Stimulated activated CD4-positive, alpha-beta T cell treated with anti-CD3 and anti-CD28 coated beads, Interleukin-2, amount 100 ng/mL, for 48 hours (primary cell): ENCODE measurements at regions not wholly inside any gene's neighbourhood (a gene's known extent, or its start where the extent isn't known, plus 50 kb on each side); places are given as distances from the start of the nearest gene placed in this dataset.
"Not testable (repeated sequence)": the region's sequence is repeated elsewhere in the genome, so short reads cannot be mapped to it uniquely, and the experiment has no call there.

Source experiments
- DNase-seq, 2 donors: peaks; one replicate each; pipeline ENCODE4 v3.0.0-alpha.2; 2020

- DNase-seq: no peak
Measured at GRCh38 chr6:1197309-1197708, 114.6 kb upstream of the FOXQ1 start.

DNA sequence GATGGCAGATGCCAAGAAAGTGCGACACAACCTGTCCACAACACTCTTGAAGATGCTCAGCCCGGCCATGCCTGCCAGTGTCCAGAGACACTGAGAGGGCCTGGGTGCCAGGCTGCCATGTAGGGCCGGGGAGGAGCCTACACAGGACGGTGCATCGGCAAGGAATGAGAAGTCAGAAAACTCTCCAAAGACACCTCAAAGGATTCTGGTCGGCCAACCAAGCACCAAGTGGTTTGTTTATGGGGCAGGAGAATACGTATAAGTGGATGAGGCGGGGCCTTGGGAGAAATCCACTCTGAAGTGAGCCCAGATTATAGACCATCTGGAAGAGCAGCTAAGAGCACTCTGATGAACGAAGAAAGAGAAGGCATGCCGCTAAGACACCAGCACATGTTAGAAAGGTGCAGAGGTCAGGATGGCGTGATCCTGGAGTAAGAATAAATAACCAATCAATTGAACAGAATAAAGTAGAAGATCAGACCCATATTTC is 120.7 kb upstream of the FOXQ1 start:
- no peak for DNase-seq

- DNase-seq: no peak
Measured at GRCh38 chr6:1190366-1190765, 121.5 kb upstream of the FOXQ1 start.

- no peak for DNase-seq
Measured at GRCh38 chr6:1188199-1188598, 123.7 kb upstream of the FOXQ1 start.

DNA sequence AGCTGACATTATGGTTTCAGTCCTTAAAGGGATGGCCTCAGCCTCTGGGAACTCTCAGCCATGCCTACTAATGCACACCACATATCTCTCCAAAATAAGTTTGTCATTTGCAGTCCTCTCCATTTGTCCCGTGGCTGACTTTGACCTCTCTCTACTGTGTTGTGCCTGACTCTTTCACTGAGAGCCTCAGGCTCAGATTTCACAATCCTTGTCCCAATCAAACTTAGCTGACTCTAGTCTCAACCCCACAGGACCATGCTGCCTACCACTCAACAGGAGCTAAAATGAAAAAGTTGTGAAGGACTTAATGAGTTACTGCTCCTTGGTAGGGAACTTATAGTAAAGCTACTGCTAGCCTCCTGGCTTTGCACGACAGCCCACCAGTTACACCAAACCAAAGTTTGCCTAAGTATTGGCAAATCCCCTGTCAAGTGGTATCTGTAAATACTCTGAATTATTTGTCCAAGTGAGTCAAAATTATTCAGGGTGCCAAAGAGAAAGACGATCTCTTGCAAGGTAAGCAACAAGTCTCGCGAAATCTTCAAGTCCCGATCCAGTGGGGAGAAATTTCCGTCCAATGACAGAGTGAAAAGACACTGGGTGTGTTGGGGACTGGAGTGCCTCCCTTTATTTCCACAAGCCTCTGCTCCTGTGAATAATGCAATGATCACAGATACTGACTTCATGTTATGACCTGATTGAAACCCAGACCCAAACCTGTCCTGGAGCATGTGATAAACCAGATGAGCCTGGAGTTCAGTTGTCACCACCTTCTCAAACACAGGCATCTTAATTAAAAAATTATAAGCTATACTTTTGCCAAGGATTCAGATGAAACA is 124.4 kb upstream of the FOXQ1 start:
- DNase-seq: no peak

DNA sequence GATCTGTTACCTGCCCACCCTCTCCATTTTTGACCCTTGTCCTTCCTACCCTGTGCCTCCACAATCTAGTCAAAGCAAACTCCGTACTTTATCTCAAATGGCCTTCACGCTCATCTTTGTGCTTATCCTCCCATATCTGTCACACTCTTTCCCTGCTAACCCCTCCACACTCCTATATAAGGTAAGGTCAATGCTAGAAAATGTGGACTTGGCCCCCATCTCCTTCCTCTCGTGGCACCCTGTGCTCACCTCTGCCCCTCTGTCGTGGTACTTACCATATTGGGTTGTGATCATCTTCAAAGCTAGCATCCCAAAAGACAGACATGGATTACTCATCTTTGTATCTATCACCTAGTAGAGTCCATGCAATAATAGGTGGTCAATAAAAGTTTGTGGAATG is 127.6 kb upstream of the FOXQ1 start:
- no peak for DNase-seq

DNA sequence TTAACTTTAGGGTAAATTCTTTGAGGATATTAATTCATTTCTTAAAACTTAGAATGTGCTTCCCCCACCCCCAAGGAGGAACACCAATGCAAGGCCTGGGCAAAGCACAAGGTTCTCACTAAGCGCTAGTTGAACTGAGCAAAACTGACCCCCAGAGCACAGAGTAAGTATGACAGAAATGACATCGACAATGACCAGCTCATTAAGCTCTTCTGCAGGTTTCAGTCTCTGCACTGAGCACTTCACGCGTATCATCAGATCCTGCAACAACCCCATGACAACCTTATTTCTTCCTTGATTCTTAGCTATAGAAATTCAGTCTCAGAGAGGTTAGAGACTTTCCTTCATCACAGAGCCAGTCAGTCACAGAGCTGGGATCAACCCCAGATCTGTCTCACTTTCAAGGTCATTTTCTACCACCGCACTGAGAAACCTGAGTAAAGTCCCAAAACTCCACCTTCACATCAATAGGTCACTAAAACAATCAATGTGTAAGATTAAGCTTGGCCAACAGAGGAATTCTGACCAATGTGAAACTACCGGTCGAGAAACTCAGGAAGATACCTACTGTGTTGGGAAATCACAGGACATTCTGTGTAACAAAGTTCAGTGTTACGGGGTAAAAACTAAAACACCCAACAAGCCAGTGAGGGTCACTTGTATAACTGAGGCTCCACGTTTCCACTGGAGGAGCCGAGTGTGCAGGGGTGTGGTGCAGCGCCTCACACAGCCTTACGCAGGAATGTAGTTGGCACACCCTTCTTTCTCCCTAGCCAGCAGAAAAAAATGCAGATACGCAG is 129.0 kb upstream of the FOXQ1 start:
- DNase-seq: no peak

DNA sequence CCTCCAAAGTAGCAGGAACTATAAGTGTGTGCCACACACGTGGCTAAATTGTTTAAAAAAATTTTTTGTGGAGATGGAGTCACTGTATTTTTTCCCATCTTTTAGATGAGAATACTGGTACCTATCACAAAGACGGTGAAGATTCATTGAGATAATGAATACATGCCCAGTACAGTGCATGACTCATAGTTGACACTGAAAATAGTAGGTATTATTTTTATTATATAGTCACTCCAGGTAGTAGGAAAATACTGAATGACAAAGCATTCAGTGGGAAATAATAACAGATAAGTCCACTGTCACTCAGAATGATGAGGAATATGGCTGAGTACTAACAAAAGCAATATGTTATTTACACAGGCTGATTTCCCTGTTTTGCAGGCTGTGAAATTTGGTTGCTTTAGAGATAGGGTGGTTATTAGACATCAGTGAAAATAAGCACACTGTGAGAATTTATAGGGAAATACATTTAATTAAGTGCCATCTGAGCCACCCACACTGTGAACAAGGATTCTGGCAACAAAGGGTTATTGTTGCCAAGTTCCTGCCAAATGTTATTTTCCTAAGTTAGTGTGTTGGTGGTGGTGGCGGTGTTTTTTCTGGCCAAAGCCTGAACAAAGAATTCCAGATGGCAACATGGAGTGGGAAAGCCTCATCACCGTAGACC is 129.8 kb upstream of the FOXQ1 start:
- DNase-seq: no peak

DNA sequence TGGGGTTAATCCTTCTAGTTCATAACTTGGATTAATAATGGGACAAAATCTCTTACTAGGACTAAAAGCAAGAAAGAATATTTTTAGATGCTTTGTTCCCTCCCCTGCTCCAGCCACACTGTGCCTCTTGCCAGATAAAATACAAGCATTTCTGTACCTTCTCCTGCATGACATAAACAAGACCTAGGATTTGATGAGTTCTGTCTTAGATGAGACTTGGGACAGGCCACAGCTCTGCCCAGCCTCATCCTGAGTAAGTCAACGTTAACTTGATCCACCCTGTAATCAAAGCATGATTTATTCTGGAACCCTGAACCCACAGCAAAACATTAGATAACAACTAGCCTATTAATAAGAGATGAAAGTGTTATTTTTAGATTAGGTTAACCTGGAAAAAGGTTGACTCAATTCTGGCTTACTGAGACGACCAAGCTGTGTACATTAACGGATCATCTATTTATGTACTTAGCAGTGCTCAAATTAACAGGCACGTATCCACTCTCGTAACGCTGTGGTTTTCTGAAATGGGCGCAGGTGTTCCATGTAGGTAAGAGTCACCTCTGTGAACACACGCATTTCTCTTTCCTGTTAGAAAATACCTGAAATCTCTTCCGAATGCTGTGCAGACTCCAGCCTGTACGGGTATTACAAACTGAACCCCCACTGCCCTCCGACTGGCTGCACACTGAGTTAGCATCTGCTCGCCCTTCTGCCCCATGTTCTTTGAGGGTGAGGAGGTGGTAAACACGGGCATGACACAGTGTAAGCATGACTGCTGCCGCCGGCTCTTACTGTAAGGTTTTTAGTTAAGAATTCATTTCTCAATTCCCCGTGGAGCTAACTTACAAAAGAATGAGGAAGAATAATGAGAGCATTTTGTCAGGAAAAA is 132.1 kb upstream of the FOXQ1 start:
- DNase-seq: no peak

- DNase-seq: no peak
Measured at GRCh38 chr6:1178590-1178989, 133.3 kb upstream of the FOXQ1 start.

DNA sequence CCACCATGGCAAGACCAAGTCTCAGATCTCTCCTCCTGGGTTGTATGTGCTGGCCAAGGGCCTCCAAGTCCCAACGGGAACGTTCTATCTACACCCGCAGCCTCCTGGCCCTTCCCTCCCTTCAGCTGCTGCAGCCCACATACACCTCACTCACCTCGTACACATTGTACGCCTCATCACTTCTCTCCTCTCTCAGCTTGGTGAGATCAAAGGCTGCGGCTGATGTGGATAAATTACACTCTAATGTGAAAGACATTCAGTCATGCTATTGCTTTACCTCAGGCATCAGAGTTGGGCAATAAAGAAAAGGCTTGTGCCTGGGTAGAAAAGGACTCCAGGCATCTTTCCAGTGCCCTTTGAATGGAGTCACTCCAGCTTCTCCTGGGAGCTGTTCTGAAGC is 135.3 kb upstream of the FOXQ1 start:
- DNase-seq: no peak

GRCh38 chr6:1175877-1176276 is 136.0 kb upstream of the FOXQ1 start:
- DNase-seq: no peak

GRCh38 chr6:1170794-1171193 is 141.1 kb upstream of the FOXQ1 start:
- DNase-seq: no peak

DNA sequence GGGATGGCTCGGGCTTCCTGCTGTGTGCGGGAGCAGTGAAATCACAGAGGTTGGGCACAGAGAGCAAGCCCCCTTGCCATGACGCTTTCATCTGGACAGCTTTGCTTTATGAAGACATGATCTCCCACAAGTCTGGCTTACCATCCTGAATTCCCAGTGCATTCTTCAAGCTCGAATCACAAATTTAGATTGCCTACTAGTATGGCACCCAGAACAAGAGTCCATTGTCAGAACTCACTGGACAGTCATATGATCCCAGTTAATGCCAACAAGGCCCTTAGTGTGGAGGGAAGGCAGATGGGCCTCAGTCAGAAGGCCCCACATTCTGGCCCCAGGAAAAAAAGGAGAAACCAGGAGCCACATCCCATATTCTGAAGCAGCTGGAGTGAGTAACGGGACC is 147.3 kb upstream of the FOXQ1 start:
- no peak for DNase-seq

DNA sequence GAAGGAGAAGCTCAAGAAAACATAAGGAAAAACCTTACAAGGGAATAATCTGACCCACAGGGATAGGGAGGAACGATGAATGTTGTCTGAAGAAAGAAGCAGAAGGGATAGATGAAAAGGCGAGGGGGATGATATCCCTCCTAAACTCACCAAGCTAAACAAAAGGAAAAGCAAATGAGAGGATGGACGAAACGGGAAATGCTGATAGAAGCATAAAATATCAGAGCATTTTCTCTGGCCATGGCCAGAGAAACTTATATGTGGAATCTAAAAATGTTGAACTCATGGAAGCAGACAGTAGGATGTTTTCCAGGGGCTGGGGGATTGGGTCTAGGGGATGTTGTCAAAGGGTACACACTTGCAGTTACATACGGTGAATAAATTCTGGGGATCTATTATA is 148.4 kb upstream of the FOXQ1 start:
- no peak for DNase-seq

DNA sequence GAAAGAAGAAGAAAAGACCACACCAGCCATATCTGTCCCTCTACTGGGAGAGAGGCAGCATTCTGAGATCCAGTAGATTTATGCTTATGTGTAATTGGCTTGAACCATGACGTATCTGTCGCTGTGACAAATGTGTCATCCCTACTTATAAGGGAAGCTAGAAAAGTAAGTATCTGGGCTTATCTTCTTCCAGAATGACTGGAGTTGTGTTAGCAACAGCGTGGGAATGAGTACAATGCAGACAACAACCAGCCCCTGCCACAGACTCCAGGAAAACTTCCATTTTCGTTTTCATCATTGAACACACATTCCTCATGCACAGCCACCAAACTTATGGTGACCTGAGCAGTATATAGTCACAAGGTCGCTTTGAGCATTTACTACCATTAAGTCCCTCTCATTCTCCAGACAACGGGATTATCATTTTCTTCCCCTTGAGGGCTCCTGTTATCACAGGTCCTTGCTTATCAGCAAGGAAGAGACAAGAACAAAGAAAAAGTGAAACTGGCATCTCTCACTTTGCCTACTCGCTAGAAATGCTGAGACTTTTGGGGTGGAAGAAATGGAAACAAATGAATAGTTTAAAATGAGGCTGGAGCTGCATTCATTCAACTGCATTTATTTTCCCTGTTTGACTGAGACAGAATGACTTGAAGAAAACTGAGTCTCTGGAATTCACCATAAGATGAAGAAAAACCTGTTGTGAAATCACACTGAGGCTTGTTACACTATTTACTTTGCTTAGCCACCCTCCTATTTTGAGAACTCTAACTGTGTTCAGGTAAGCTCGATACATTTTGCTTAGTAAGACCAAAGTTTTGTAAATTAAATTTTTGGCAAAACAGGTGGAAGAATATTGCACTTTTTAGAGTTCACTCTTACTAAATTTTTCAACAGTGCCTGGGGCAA is 149.3 kb upstream of the FOXQ1 start:
- no peak for DNase-seq

GRCh38 chr6:1156411-1156810 is 155.5 kb upstream of the FOXQ1 start:
- not testable (repeated sequence) for DNase-seq

DNA sequence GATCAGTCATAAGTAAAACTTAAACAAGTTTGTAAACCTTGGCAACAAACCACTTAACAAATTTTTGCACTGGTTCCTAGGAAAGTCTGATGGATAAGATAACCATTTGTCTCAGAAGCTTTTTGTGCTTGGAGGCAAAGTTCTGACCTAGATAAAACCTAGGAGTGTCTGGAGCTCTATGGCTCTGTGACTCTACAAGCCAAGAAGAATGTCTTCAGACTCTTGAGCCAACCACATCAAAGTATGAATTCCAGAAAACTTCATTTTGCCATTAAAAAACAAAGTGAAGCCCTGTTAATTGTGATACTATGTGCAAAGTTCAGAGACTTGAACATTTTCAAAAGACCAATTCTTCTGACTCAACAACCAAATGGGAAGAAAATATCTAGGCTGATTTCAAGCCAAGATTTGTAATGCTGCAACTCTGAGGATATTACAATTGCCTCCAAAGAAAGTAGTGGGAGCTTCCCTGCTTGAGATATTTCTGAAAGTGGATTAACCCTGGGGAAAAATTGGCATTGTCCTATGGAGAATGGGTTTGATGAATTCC is 158.1 kb upstream of the FOXQ1 start:
- DNase-seq: no peak

- no peak for DNase-seq
Measured at GRCh38 chr6:1146500-1146899, 165.4 kb upstream of the FOXQ1 start.

- no peak for DNase-seq
Measured at GRCh38 chr6:1145768-1146218, 166.1 kb upstream of the FOXQ1 start.
